ENCODE measurements at regions not wholly inside any gene's neighbourhood (a gene's known extent, or its start where the extent isn't known, plus 50 kb on each side); places are given as distances from the start of the nearest gene placed in this dataset.

DNA sequence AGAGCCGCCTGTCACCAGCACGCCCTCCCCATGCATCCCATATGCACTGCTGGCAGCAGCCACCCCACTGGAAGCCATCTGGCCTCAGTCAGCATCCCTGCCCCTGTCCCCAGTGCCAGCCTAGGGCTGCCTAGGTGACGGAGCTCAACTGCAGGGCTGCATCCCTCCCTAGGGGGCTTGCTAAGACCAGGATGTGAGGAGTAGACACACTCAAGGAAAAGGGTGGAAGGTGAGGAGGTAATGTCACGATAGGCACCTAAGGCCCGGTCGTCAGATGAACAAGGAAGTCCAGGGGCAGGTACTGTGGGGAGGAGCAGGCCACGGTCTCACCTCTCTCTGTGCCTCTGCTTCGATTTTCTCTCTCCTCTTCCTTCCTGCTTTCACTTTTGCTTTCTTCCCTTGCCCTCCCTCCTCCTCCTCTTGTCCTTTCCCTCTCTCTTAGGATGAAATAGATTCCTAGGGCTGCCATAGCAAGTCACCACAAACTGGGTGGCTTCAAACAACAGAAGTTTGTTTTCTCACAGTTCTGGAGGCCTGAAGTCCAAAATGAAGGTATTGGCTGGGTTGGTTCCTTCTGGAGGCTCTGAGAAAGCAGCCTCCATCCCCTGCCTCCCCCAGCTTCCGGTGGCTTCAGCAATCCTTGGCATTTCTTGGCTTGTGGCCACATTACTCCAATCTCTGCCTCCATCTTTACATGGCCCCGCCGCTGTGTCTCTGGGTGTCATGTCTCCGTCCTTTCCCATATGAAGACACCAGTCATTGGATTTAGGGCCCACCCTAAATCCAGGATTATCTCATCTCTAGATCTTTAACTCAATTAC is 298.3 kb downstream of the SHQ1 start:
- no peaks in the 10 kb centered on the region for H3K27me3 ChIP-seq (ENCODE audit: control insufficient read depth, insufficient read depth, low read length)
- no peaks in the 10 kb centered on the region for H3K9me3 ChIP-seq (ENCODE audit: control insufficient read depth, insufficient read depth, low read length)
- H3K4me1 ChIP-seq (ENCODE audit: control insufficient read depth, insufficient read depth, low read length) = peaks cover 3% of the 10 kb centered on the region; the same call in 1 of the 2 replicates
- H3K4me3 ChIP-seq (ENCODE audit: low read depth, low read length) = no peak overlapping the region
- H3K36me3 ChIP-seq (ENCODE audit: control insufficient read depth, insufficient read depth, low read length) = no peaks in the 10 kb centered on the region
- no peak overlapping the region for H3K27ac ChIP-seq (ENCODE audit: low read depth, low read length)
- H3K9ac ChIP-seq (ENCODE audit: low read depth, low read length) = no peak overlapping the region

DNA sequence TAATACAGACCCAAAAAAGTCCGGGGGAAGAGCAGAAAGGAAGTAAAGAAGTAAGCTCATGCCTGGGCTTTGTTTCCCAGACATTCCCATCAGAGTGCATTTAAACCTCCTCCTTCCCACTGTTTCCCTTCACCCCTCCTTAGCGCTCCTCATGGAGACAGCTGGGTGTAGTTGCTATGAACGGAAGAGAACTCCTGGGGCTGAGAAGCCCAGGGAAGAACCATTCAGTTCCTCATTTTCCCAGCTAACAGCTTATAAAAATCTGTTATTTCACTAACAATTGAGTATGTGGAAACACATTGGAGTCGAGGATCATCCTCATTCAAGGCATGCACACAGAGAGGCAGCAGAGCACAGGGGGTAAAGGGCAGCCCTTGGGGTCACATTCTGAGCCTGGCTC is 299.3 kb downstream of the SHQ1 start:
- no peaks in the 10 kb centered on the region for H3K9me3 ChIP-seq (ENCODE audit: control insufficient read depth, insufficient read depth, low read length)
- H3K36me3 ChIP-seq (ENCODE audit: control insufficient read depth, insufficient read depth, low read length) = no peaks in the 10 kb centered on the region
- H3K27me3 ChIP-seq (ENCODE audit: control insufficient read depth, insufficient read depth, low read length) = no peaks in the 10 kb centered on the region
- H3K9ac ChIP-seq (ENCODE audit: low read depth, low read length) = no peak overlapping the region
- no peak overlapping the region for H3K4me3 ChIP-seq (ENCODE audit: low read depth, low read length)
- peaks cover 9% of the 10 kb centered on the region; the same call in 1 of the 2 replicates for H3K4me1 ChIP-seq (ENCODE audit: control insufficient read depth, insufficient read depth, low read length)
- no peak overlapping the region for H3K27ac ChIP-seq (ENCODE audit: low read depth, low read length)

GRCh38 chr3:72548461-72548860 is 299.8 kb downstream of the SHQ1 start:
- Histone ChIP-seq H3K36me3 (ENCODE audit: control insufficient read depth, insufficient read depth, low read length) (no peaks in the 10 kb centered on the region), H3K27ac (ENCODE audit: low read depth, low read length) (no peak overlapping the region), H3K9ac (ENCODE audit: low read depth, low read length) (no peak overlapping the region), H3K9me3 (ENCODE audit: control insufficient read depth, insufficient read depth, low read length) (no peaks in the 10 kb centered on the region), H3K4me1 (ENCODE audit: control insufficient read depth, insufficient read depth, low read length) (peaks cover 9% of the 10 kb centered on the region; the same call in 1 of the 2 replicates), H3K27me3 (ENCODE audit: control insufficient read depth, insufficient read depth, low read length) (no peaks in the 10 kb centered on the region), H3K4me3 (ENCODE audit: low read depth, low read length) (no peak overlapping the region)

DNA sequence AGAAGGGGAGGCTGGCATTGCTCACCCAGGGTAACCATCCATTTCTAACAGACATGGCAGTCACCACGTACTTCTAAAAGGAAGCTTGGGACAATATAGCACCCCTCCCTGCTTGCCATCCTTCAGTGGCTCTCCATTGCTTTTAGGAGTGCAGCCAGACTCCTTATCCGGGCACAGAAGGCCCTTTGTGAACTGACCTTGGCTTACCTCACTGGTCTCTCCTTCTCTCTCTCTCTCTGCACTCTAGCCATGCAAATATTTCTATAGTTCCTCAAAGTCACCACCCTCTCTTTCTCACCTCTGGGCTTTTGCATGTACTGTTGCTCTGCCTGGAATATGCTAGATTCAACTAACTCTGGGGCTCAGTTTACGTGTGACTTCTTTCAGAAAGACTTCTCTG is 301.1 kb downstream of the SHQ1 start:
- Histone ChIP-seq H3K36me3 (ENCODE audit: control insufficient read depth, insufficient read depth, low read length) (no peaks in the 10 kb centered on the region), H3K27ac (ENCODE audit: low read depth, low read length) (no peak overlapping the region), H3K9ac (ENCODE audit: low read depth, low read length) (no peak overlapping the region), H3K4me1 (ENCODE audit: control insufficient read depth, insufficient read depth, low read length) (peaks cover 9% of the 10 kb centered on the region; the same call in 1 of the 2 replicates), H3K4me3 (ENCODE audit: low read depth, low read length) (no peak overlapping the region), H3K27me3 (ENCODE audit: control insufficient read depth, insufficient read depth, low read length) (no peaks in the 10 kb centered on the region), H3K9me3 (ENCODE audit: control insufficient read depth, insufficient read depth, low read length) (no peaks in the 10 kb centered on the region)

DNA sequence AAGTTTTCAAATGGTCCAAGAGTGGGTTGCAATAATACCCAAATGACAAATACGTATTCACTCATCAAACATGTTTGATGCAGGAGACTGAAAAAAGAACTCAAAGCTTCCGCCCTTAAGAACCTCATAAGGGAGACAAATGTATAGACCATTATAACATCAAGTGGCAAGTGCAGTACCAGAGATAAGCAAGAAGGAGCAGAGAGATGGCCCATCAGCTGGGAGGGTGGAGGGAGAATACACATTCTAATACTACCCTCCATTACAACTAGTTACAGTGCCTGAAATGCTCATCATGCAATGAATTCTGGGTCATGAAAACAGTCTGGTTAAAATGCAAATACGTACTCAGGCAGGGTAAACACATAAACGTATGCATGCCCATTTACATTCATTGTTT is 304.0 kb downstream of the SHQ1 start:
- no peaks in the 10 kb centered on the region for H3K27me3 ChIP-seq (ENCODE audit: control insufficient read depth, insufficient read depth, low read length)
- H3K4me1 ChIP-seq (ENCODE audit: control insufficient read depth, insufficient read depth, low read length) = peaks cover 9% of the 10 kb centered on the region; the same call in 1 of the 2 replicates
- H3K36me3 ChIP-seq (ENCODE audit: control insufficient read depth, insufficient read depth, low read length) = no peaks in the 10 kb centered on the region

GRCh38 chr3:72543246-72543645 is 305.0 kb downstream of the SHQ1 start:
- Histone ChIP-seq H3K4me1 (ENCODE audit: control insufficient read depth, insufficient read depth, low read length) (0 out of 2 replicates have a peak, but pooled peaks cover 6% of the 10 kb centered on the region), H3K36me3 (ENCODE audit: control insufficient read depth, insufficient read depth, low read length) (no peaks in the 10 kb centered on the region), H3K9ac (ENCODE audit: low read depth, low read length) (no peak overlapping the region), H3K27me3 (ENCODE audit: control insufficient read depth, insufficient read depth, low read length) (no peaks in the 10 kb centered on the region), H3K9me3 (ENCODE audit: control insufficient read depth, insufficient read depth, low read length) (peaks cover 3% of the 10 kb centered on the region; the same call in 1 of the 2 replicates), H3K27ac (ENCODE audit: low read depth, low read length) (no peak overlapping the region), H3K4me3 (ENCODE audit: low read depth, low read length) (no peak overlapping the region)

More for the DNA sequence above, 304.0 kb downstream of the SHQ1 start:
- H3K4me3 ChIP-seq (ENCODE audit: low read depth, low read length) = no peak overlapping the region
- peaks cover 3% of the 10 kb centered on the region; the same call in 1 of the 2 replicates for H3K9me3 ChIP-seq (ENCODE audit: control insufficient read depth, insufficient read depth, low read length)
- no peak overlapping the region for H3K27ac ChIP-seq (ENCODE audit: low read depth, low read length)
- H3K9ac ChIP-seq (ENCODE audit: low read depth, low read length) = no peak overlapping the region

GRCh38 chr3:72542781-72543180 is 305.5 kb downstream of the SHQ1 start:
- no peak overlapping the region for H3K4me3 ChIP-seq (ENCODE audit: low read depth, low read length)
- no peak overlapping the region for H3K27ac ChIP-seq (ENCODE audit: low read depth, low read length)
- H3K27me3 ChIP-seq (ENCODE audit: control insufficient read depth, insufficient read depth, low read length) = no peaks in the 10 kb centered on the region
- H3K9ac ChIP-seq (ENCODE audit: low read depth, low read length) = no peak overlapping the region
- 0 out of 2 replicates have a peak, but pooled peaks cover 6% of the 10 kb centered on the region for H3K4me1 ChIP-seq (ENCODE audit: control insufficient read depth, insufficient read depth, low read length)
- H3K36me3 ChIP-seq (ENCODE audit: control insufficient read depth, insufficient read depth, low read length) = no peaks in the 10 kb centered on the region
- H3K9me3 ChIP-seq (ENCODE audit: control insufficient read depth, insufficient read depth, low read length) = peaks cover 3% of the 10 kb centered on the region; the same call in 1 of the 2 replicates

- peaks cover 3% of the 10 kb centered on the region; the same call in 1 of the 2 replicates for H3K9me3 ChIP-seq (ENCODE audit: control insufficient read depth, insufficient read depth, low read length)
- no peak overlapping the region for H3K4me3 ChIP-seq (ENCODE audit: low read depth, low read length)
- no peaks in the 10 kb centered on the region for H3K36me3 ChIP-seq (ENCODE audit: control insufficient read depth, insufficient read depth, low read length)
- H3K27ac ChIP-seq (ENCODE audit: low read depth, low read length) = no peak overlapping the region
- no peak overlapping the region for H3K9ac ChIP-seq (ENCODE audit: low read depth, low read length)
- 0 out of 2 replicates have a peak, but pooled peaks cover under 1% of the 10 kb centered on the region for H3K27me3 ChIP-seq (ENCODE audit: control insufficient read depth, insufficient read depth, low read length)
- peaks cover 23% of the 10 kb centered on the region for H3K4me1 ChIP-seq (ENCODE audit: control insufficient read depth, insufficient read depth, low read length)
Observed at GRCh38 chr3:72539856-72540255, 308.4 kb downstream of the SHQ1 start.

- H3K4me1 ChIP-seq (ENCODE audit: control insufficient read depth, insufficient read depth, low read length) = peaks cover 20% of the 10 kb centered on the region
- H3K9me3 ChIP-seq (ENCODE audit: control insufficient read depth, insufficient read depth, low read length) = peaks cover 3% of the 10 kb centered on the region; the same call in 1 of the 2 replicates
- no peak overlapping the region for H3K4me3 ChIP-seq (ENCODE audit: low read depth, low read length)
- H3K9ac ChIP-seq (ENCODE audit: low read depth, low read length) = no peak overlapping the region
- H3K36me3 ChIP-seq (ENCODE audit: control insufficient read depth, insufficient read depth, low read length) = no peaks in the 10 kb centered on the region
- no peak overlapping the region for H3K27ac ChIP-seq (ENCODE audit: low read depth, low read length)
- peaks cover 11% of the 10 kb centered on the region for H3K27me3 ChIP-seq (ENCODE audit: control insufficient read depth, insufficient read depth, low read length)
Observed at GRCh38 chr3:72538070-72538745, 310.0 kb downstream of the SHQ1 start.

DNA sequence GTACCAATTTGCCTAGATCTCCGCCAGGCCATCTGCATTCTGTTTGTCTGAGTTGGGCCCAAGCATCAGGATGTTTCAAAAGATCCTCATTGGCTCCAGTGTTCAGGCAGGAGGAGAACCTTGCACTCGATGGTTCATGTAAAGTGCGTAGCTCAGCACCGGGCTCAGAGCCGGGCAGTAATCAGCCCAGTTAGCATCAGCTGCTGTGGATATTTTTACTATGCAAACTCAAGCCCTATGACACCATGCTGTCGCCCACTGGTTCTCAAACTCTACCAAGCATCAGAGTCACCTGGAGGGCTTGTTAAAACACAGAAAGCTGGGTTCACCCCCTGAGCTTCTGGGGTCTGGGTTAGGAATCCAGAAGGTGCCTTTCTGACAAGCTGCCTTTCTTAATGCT is 310.8 kb downstream of the SHQ1 start:
- Histone ChIP-seq H3K4me3 (ENCODE audit: low read depth, low read length) (no peak overlapping the region), H3K9ac (ENCODE audit: low read depth, low read length) (no peak overlapping the region), H3K27me3 (ENCODE audit: control insufficient read depth, insufficient read depth, low read length) (peaks cover 18% of the 10 kb centered on the region), H3K27ac (ENCODE audit: low read depth, low read length) (no peak overlapping the region), H3K9me3 (ENCODE audit: control insufficient read depth, insufficient read depth, low read length) (peaks cover 3% of the 10 kb centered on the region; the same call in 1 of the 2 replicates), H3K36me3 (ENCODE audit: control insufficient read depth, insufficient read depth, low read length) (no peaks in the 10 kb centered on the region), H3K4me1 (ENCODE audit: control insufficient read depth, insufficient read depth, low read length) (peaks cover 20% of the 10 kb centered on the region)

DNA sequence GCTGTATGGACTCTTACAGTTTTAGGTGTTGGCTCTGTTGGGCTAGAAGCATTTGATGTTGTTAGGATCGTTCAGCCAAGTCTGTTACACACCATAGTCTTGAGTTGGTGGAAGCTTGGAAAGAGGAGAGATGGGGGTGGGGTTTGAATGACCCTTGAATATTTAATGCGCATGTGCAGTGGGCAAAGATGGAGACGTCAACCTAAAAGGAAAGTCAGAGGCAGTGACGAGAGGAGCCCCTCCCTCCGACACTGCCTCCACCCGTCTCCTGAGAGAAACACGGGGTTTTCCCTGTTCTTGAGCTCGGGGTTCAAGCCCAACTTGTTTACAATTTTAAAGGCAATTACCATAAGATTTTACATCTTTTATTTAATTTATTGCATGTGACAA is 311.4 kb downstream of the SHQ1 start:
- peaks cover 20% of the 10 kb centered on the region for H3K4me1 ChIP-seq (ENCODE audit: control insufficient read depth, insufficient read depth, low read length)
- H3K36me3 ChIP-seq (ENCODE audit: control insufficient read depth, insufficient read depth, low read length) = no peaks in the 10 kb centered on the region
- no peak overlapping the region for H3K9ac ChIP-seq (ENCODE audit: low read depth, low read length)
- peaks cover 23% of the 10 kb centered on the region for H3K27me3 ChIP-seq (ENCODE audit: control insufficient read depth, insufficient read depth, low read length)
- no peak overlapping the region for H3K4me3 ChIP-seq (ENCODE audit: low read depth, low read length)
- peaks cover 3% of the 10 kb centered on the region; the same call in 1 of the 2 replicates for H3K9me3 ChIP-seq (ENCODE audit: control insufficient read depth, insufficient read depth, low read length)
- peak overlapping the region; percentile 74 for H3K27ac ChIP-seq (ENCODE audit: low read depth, low read length)

All from HUES48 (cell line).